Right lobe of liver (tissue), 6 donors: ENCODE measurements at regions not wholly inside any gene's neighbourhood (a gene's known extent, or its start where the extent isn't known, plus 50 kb on each side); places are given as distances from the start of the nearest gene placed in this dataset.
A peak's percentile ranks its signal among the peaks of the same experiment; 100 is the strongest.

Experiments
- ATAC-seq, 4 donors: fragments of 200-7000 bp; cut with Tn5 transposase; one replicate each; pipeline ENCODE4 v1.9.1; 2020; ENCODE audit warnings: mild to moderate bottlenecking in 4 of 4, moderate library complexity in 4 of 4
- DNase-seq, 3 donors: peaks; one replicate each; pipeline ENCODE4 v3.0.0-alpha.2; 2020
- H3K27ac ChIP-seq, 3 donors: fragments of 200-600 bp; one replicate each; pipeline ENCODE4 v1.8.0; 2022
- H3K27me3 ChIP-seq, 2 donors: fragments of 200-600 bp; one replicate each; pipeline ENCODE4 v1.8.0; 2022
- H3K36me3 ChIP-seq, 4 donors: fragments of 200-600 bp; sonication (generic) in 1 of 4; one replicate each; pipeline versions ENCODE4 v1.5.1 to v1.8.0; 2017 to 2022; ENCODE audit warnings: control low read depth in 1 of 4
- H3K4me1 ChIP-seq, 4 donors: fragments of 200-600 bp; sonication (generic) in 1 of 4; one replicate each; pipeline versions ENCODE4 v1.5.1 to v1.8.0; 2017 to 2022; ENCODE audit warnings: control low read depth in 1 of 4
- H3K4me3 ChIP-seq, 3 donors: fragments of 200-600 bp; one replicate each; pipeline ENCODE4 v1.8.0; 2022
- H3K9me3 ChIP-seq, 4 donors: fragments of 200-600 bp; sonication (generic) in 1 of 4; one replicate each; pipeline versions ENCODE4 v1.5.1 to v1.8.0; 2017 to 2022; ENCODE audit warnings: control low read depth in 1 of 4
- POLR2A ChIP-seq: fragments of 450-650 bp; IDR thresholded peaks from one replicate; pipeline ENCODE4 v1.6.1; 2017; ENCODE audit warnings: antibody characterized with exemption, mild to moderate bottlenecking
- WGBS: methylation state at CpG from one replicate; pipeline ENCODE4 v1.1.6; 2018; ENCODE audit warnings: low coverage, low lambda C conversion rate; ENCODE audit not compliant: insufficient coverage; ENCODE audit errors: missing lambda C conversion rate; 5-methylcytosine and 5-hydroxymethylcytosine counted together
- intact Hi-C, 2 donors: fragments of 100-400 bp; cut with DNase I; formaldehyde crosslinking; loops; one replicate each; pipeline versions ENCODE4 v1.11.2 to v1.14.1; 2022
- TF ChIP-seq, protein P1 (sequence below), 4 donors: fragments of 200-600 bp in 3 of 4; fragments of 450-650 bp in 1 of 4; IDR thresholded peaks; one replicate each; pipeline versions ENCODE4 v1.5.1 to v1.8.0; 2016 to 2022; ENCODE audit warnings: antibody characterized with exemption in 4 of 4, mild to moderate bottlenecking in 2 of 4
- donor health status: DM: no; HTN: yes; CAD: no.
- donor health status: DM: no; HTN: no; CAD: no.
- donor health status: DM: no; HTN: no; CAD: no.
- donor health status: DM: no; HTN: yes; CAD: no.
- donor health status: DM: no; HTN: yes; CAD: no.

DNA sequence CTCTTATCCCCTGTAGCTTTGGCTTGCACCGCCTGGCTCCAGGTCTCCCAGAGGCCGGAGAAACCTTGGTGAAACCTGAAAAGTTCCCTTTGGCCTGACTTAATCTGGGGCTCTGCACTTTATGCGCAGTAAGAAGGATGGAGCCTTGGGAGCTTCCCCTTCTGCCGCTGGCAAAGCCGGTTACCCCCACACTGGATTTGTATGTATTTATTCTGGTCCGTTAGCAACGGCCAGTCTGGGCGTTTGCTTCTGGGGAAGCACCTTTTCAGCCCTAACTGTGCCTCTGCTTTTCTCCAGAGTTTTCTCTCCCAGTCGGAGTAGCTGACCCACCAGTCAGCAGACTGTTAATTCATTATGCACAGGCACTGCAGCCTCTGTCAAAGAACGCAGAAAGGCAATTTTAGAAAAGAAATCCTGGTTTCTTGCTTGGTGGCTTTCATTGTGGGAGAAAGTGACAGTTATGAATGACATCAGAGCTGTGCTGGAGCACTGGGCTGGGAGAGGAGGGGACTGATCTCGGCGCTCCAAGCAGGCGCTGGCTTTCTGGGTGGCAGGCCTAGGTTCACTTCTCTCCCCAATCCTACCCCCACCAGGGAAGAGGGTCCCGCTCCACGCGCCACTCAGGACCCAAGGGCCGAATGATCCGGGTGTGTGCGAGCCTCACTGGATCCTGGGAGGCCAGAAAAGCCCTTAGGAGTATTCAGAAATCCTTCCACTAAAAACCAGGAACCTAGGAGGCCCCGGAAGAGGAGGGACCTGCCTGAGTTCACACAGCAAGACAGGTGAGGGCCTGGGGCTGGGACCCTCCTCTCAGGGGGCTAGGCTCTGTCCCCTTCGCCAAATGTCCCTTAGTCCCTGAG lies 70.2 kb downstream of the RTL6 start:
- Histone ChIP-seq H3K4me3 (no peak overlapping the region), H3K9me3 (no peaks in the 10 kb centered on the region), H3K27ac (no peak overlapping the region), H3K4me1 (no peaks in the 10 kb centered on the region), H3K36me3 (no peaks in the 10 kb centered on the region), H3K27me3 (no peaks in the 10 kb centered on the region)
- 50% methylated on average over 6 of the region's 21 CpGs for WGBS
- intact Hi-C loops: no loop called here
- DNase-seq: peak in 1 of 3 donors; percentile 21
- no peak for TF ChIP-seq POLR2A
- TF ChIP-seq, protein P1, sequence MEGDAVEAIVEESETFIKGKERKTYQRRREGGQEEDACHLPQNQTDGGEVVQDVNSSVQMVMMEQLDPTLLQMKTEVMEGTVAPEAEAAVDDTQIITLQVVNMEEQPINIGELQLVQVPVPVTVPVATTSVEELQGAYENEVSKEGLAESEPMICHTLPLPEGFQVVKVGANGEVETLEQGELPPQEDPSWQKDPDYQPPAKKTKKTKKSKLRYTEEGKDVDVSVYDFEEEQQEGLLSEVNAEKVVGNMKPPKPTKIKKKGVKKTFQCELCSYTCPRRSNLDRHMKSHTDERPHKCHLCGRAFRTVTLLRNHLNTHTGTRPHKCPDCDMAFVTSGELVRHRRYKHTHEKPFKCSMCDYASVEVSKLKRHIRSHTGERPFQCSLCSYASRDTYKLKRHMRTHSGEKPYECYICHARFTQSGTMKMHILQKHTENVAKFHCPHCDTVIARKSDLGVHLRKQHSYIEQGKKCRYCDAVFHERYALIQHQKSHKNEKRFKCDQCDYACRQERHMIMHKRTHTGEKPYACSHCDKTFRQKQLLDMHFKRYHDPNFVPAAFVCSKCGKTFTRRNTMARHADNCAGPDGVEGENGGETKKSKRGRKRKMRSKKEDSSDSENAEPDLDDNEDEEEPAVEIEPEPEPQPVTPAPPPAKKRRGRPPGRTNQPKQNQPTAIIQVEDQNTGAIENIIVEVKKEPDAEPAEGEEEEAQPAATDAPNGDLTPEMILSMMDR (IDR thresholded peaks at IDR 0.05): no peak
- no peak for ATAC-seq

DNA sequence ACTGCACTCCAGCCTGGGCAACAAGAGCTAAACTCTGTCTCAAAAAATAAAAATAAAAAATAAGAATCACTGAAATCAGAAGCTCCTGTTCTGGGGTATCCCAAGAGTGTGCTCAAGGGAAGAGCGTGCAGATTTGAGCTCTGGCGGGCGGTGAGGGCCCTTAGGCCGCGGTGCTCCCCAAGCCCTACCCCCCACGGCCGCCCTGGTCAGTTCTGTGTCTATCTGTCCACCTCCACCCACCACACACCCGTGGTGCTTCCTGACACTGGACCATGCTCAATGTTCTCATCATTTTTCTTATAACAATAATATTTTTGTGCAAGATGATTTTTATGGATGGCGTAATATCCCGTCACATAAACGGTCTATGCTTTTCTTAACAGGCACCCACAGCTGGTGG lies 71.1 kb downstream of the RTL6 start:
- no peak for ATAC-seq
- TF ChIP-seq, protein P1 (IDR thresholded peaks at IDR 0.05): no peak
- no peak for TF ChIP-seq POLR2A
- intact Hi-C loops: no loop called here
- WGBS: 89% methylated on average over 7 of the region's 11 CpGs
- no peaks in the 10 kb centered on the region for H3K27me3 ChIP-seq
- H3K9me3 ChIP-seq: no peaks in the 10 kb centered on the region
- H3K4me1 ChIP-seq: no peaks in the 10 kb centered on the region
- H3K4me3 ChIP-seq: no peak overlapping the region
- no peaks in the 10 kb centered on the region for H3K36me3 ChIP-seq
- DNase-seq: peak in 1 of 3 donors; percentile 36
- no peak overlapping the region for H3K27ac ChIP-seq

DNA sequence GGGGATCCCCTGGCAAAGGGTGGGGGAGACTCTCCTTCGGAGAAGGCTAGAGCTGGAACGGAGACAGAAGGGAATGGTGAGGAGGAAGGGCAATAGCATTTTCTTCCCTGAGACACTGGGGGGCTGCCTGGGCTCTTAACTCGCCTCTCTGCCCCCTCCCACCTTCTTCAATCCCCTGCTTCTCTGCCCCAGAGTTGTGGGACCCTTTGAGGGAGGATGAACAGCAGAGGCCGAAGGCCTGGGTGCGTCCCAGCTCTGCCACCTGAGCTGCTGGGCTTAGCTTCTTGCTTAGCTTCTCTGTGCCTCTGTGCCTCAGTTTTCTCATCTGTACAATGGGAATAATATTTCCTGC lies 72.4 kb downstream of the RTL6 start:
- Histone ChIP-seq H3K4me1 (no peaks in the 10 kb centered on the region), H3K4me3 (no peak overlapping the region), H3K9me3 (no peaks in the 10 kb centered on the region), H3K27me3 (no peaks in the 10 kb centered on the region), H3K27ac (no peak overlapping the region), H3K36me3 (no peaks in the 10 kb centered on the region)
- peak in 1 of 3 donors; percentile 30 for DNase-seq
- 72% methylated on average over 3 of the region's 5 CpGs for WGBS
- intact Hi-C loops: no loop called here
- TF ChIP-seq, protein P1 (IDR thresholded peaks at IDR 0.05): no peak
- no peak for TF ChIP-seq POLR2A
- ATAC-seq: no peak

DNA sequence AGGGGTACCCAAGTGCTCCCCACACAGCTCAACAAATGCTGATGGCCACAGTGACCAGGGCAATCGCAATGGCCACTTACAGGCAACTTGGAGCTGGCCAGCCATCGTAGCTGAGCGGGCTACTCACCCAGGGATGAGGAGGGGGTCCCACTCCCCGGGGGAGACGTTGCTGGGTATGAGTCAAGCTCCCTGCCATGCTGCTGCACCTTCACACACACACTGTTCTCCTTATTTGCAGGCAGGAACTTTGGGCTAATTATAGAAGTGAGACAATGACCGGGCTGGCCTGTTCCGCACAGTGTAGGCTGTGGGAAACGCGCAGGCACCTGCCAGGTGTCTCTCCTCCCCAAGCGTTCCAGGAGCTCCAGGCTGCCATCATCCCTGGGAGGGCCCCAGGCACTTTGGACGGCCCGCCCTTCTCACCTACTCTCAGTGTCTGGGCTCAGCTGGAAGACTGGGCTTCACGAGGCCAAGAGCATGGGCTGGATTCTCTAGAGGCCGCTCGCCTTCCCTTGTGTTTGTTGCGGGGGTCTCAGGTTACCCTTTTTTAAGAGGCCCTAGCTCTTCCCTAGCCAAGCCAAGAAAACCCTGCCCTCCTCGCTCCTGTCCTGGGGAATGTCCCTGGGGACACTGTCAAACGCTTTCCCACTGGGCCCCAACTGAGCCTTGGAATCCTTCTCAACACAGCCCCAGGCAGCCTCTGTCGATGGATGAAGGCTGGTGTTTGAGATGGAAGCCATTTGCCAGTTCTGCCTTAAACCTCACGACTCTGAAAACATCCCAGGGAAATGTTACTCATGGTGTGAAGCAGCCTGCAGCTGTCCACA lies 73.0 kb downstream of the RTL6 start:
- TF ChIP-seq POLR2A: no peak
- TF ChIP-seq, protein P1 (IDR thresholded peaks at IDR 0.05): no peak
- H3K4me1 ChIP-seq: no peaks in the 10 kb centered on the region
- no peaks in the 10 kb centered on the region for H3K9me3 ChIP-seq
- no peak overlapping the region for H3K27ac ChIP-seq
- H3K27me3 ChIP-seq: no peaks in the 10 kb centered on the region
- intact Hi-C loops: no loop called here
- no peak overlapping the region for H3K4me3 ChIP-seq
- WGBS: 49% methylated on average over 3 of the region's 20 CpGs
- no peaks in the 10 kb centered on the region for H3K36me3 ChIP-seq
- ATAC-seq (no peak), DNase-seq (peak in 1 of 3 donors; percentile 29)
